Fibroblast of lung (primary cell): ENCODE measurements at regions not wholly inside any gene's neighbourhood (a gene's known extent, or its start where the extent isn't known, plus 50 kb on each side); places are given as distances from the start of the nearest gene placed in this dataset.
A peak's percentile ranks its signal among the peaks of the same experiment; 100 is the strongest.
"Not testable (repeated sequence)": the region's sequence is repeated elsewhere in the genome, so short reads cannot be mapped to it uniquely, and the experiment has no call there.

Experiments
- DNase-seq, 2 donors: peaks; one replicate each; pipeline versions ENCODE4 v3.0.0 to v3.0.0-alpha.2; 2010; ENCODE audit warnings: low read depth in 2 of 2
- H2AFZ ChIP-seq: 2 replicates; pipeline ENCODE4 v1.5.1; 2012; ENCODE audit warnings: low read length, control low read depth, inconsistent platforms
- H3K27ac ChIP-seq: 2 replicates; pipeline ENCODE4 v1.5.1; 2011; ENCODE audit warnings: low read length, control low read depth; ENCODE audit not compliant: insufficient read depth
- H3K27me3 ChIP-seq: 2 replicates; pipeline ENCODE4 v1.5.1; 2011; ENCODE audit warnings: mild to moderate bottlenecking, low read length; ENCODE audit not compliant: control insufficient read depth, insufficient read depth
- H3K36me3 ChIP-seq: 2 replicates; pipeline ENCODE4 v1.5.1; 2011; ENCODE audit warnings: low read length; ENCODE audit not compliant: control insufficient read depth, insufficient read depth
- H3K4me1 ChIP-seq: 2 replicates; pipeline ENCODE4 v1.5.1; 2011; ENCODE audit warnings: low read length; ENCODE audit not compliant: control insufficient read depth, insufficient read depth; ENCODE audit errors: extremely low read depth
- H3K4me2 ChIP-seq: 2 replicates; pipeline ENCODE4 v1.5.1; 2011; ENCODE audit warnings: low read length, control low read depth; ENCODE audit not compliant: insufficient read depth; ENCODE audit errors: extremely low read depth
- H3K4me3 ChIP-seq, 4 experiments: fragments of 200-600 bp in 1 of 4; sonication (generic) in 1 of 4; replicated peaks in 1 of 4; 2 replicates each; pipeline ENCODE4 v1.5.1; 2011 to 2016; ENCODE audit warnings: low read length in 4 of 4, low read depth in 3 of 4, mild to moderate bottlenecking in 3 of 4, control low read depth in 2 of 4, inconsistent platforms in 1 of 4, mixed read lengths in 1 of 4; ENCODE audit not compliant: insufficient read depth in 1 of 4; ENCODE audit errors: control extremely low read depth in 1 of 4
- H3K79me2 ChIP-seq: 2 replicates; pipeline ENCODE4 v1.5.1; 2012; ENCODE audit warnings: mild to moderate bottlenecking, low read length, inconsistent platforms; ENCODE audit not compliant: control insufficient read depth, insufficient read depth
- H3K9ac ChIP-seq: 2 replicates; pipeline ENCODE4 v1.5.1; 2011; ENCODE audit warnings: mild to moderate bottlenecking, low read length, control low read depth; ENCODE audit not compliant: insufficient read depth
- H3K9me3 ChIP-seq: 2 replicates; pipeline ENCODE4 v1.5.1; 2012; ENCODE audit warnings: low read depth, low read length; ENCODE audit not compliant: control insufficient read depth, insufficient read depth
- H4K20me1 ChIP-seq: 2 replicates; pipeline ENCODE4 v1.5.1; 2011; ENCODE audit warnings: low read length; ENCODE audit not compliant: control insufficient read depth, insufficient read depth; ENCODE audit errors: extremely low read depth
- CTCF ChIP-seq, 2 donors: IDR thresholded peaks in 1 of 2; conservative IDR thresholded peaks in 1 of 2; 1 replicate in 1 of 2; 2 replicates in 1 of 2; pipeline ENCODE4 v1.5.1; 2011 to 2012; ENCODE audit warnings: low read length in 2 of 2, control low read depth in 1 of 2, inconsistent platforms in 1 of 2, low read depth in 1 of 2, mild to moderate bottlenecking in 1 of 2
- EZH2 ChIP-seq: IDR thresholded peaks from 2 replicates; pipeline ENCODE4 v1.5.1; 2012; ENCODE audit warnings: low read length, control low read depth, mild to moderate bottlenecking; ENCODE audit errors: missing control alignments

GRCh38 chr9:115838417-115838816 is 315.2 kb upstream of the PAPPA start:
- TF ChIP-seq EZH2, result no peak
- TF ChIP-seq CTCF (conservative IDR thresholded peaks at IDR 0.05 in 1 of 2, IDR thresholded peaks at IDR 0.05 in 1 of 2; ENCODE audit: low read depth in 1 of 2, low read length in 2 of 2), result no peak
- Histone ChIP-seq H3K27me3 (no peaks in the 10 kb centered on the region), H3K4me1 (no peaks in the 10 kb centered on the region), H3K4me3 (no peak overlapping the region), H3K9ac (no peak overlapping the region), H3K27ac (no peak overlapping the region), H3K4me2 (no peak overlapping the region), H3K79me2 (no peaks in the 10 kb centered on the region), H2AFZ (no peak overlapping the region), H4K20me1 (no peaks in the 10 kb centered on the region), H3K9me3 (no peaks in the 10 kb centered on the region), H3K36me3 (no peaks in the 10 kb centered on the region)
- DNase-seq, result no peak

GRCh38 chr9:115844433-115844832 is 309.2 kb upstream of the PAPPA start:
- H3K36me3 ChIP-seq, H2AFZ ChIP-seq, H3K9ac ChIP-seq, H3K9me3 ChIP-seq, H3K27me3 ChIP-seq, H4K20me1 ChIP-seq, H3K27ac ChIP-seq, H3K4me1 ChIP-seq, H3K4me3 ChIP-seq, DNase-seq, H3K4me2 ChIP-seq, H3K79me2 ChIP-seq: not testable (repeated sequence)

- Histone ChIP-seq H3K4me1 (no peaks in the 10 kb centered on the region), H3K27ac (no peak overlapping the region), H3K9ac (no peak overlapping the region), H3K4me3 (no peak overlapping the region), H2AFZ (no peak overlapping the region), H3K27me3 (no peaks in the 10 kb centered on the region), H4K20me1 (no peaks in the 10 kb centered on the region), H3K4me2 (no peak overlapping the region), H3K36me3 (no peaks in the 10 kb centered on the region), H3K79me2 (no peaks in the 10 kb centered on the region), H3K9me3 (no peaks in the 10 kb centered on the region)
- DNase-seq, result peak; percentile 71 to 90
- TF ChIP-seq CTCF (conservative IDR thresholded peaks at IDR 0.05 in 1 of 2, IDR thresholded peaks at IDR 0.05 in 1 of 2; ENCODE audit: low read depth in 1 of 2, low read length in 2 of 2) (no peak), EZH2 (no peak)
Observed at GRCh38 chr9:115845648-115846312, 307.8 kb upstream of the PAPPA start.
